Immature natural killer cell (primary cell): ENCODE measurements at regions not wholly inside any gene's neighbourhood (a gene's known extent, or its start where the extent isn't known, plus 50 kb on each side); places are given as distances from the start of the nearest gene placed in this dataset.
"Not testable (repeated sequence)": the region's sequence is repeated elsewhere in the genome, so short reads cannot be mapped to it uniquely, and the experiment has no call there.

Experiments used
- DNase-seq, 3 donors: peaks; one replicate each; pipeline ENCODE4 v3.0.0; 2022; ENCODE audit warnings: mixed read lengths in 1 of 3
- H3K27ac Mint-ChIP-seq, 6 donors: one replicate each; pipeline ENCODE4 v1.8.0; 2020; ENCODE audit warnings: mixed read lengths in 6 of 6, mild to moderate bottlenecking in 5 of 6, inconsistent platforms in 4 of 6, moderate library complexity in 3 of 6
- H3K27me3 Mint-ChIP-seq, 3 donors: one replicate each; pipeline ENCODE4 v1.8.0; 2020 to 2021; ENCODE audit warnings: low read depth in 3 of 3, mild to moderate bottlenecking in 3 of 3, mixed read lengths in 3 of 3, moderate library complexity in 3 of 3, inconsistent platforms in 1 of 3
- H3K36me3 Mint-ChIP-seq, 3 donors: one replicate each; pipeline ENCODE4 v1.8.0; 2020; ENCODE audit warnings: mixed read lengths in 3 of 3, inconsistent platforms in 2 of 3, mild to moderate bottlenecking in 2 of 3
- H3K4me1 Mint-ChIP-seq, 2 donors: one replicate each; pipeline ENCODE4 v1.8.0; 2020; ENCODE audit warnings: inconsistent platforms in 2 of 2, mild to moderate bottlenecking in 2 of 2, mixed read lengths in 2 of 2, moderate library complexity in 1 of 2
- H3K4me3 Mint-ChIP-seq, 5 donors: one replicate each; pipeline ENCODE4 v1.8.0; 2020; ENCODE audit warnings: mild to moderate bottlenecking in 5 of 5, mixed read lengths in 5 of 5, inconsistent platforms in 3 of 5, moderate library complexity in 3 of 5
- H3K9me3 Mint-ChIP-seq, 6 donors: one replicate each; pipeline ENCODE4 v1.8.0; 2020; ENCODE audit warnings: mild to moderate bottlenecking in 6 of 6, mixed read lengths in 6 of 6, inconsistent platforms in 4 of 6, moderate library complexity in 3 of 6

DNA sequence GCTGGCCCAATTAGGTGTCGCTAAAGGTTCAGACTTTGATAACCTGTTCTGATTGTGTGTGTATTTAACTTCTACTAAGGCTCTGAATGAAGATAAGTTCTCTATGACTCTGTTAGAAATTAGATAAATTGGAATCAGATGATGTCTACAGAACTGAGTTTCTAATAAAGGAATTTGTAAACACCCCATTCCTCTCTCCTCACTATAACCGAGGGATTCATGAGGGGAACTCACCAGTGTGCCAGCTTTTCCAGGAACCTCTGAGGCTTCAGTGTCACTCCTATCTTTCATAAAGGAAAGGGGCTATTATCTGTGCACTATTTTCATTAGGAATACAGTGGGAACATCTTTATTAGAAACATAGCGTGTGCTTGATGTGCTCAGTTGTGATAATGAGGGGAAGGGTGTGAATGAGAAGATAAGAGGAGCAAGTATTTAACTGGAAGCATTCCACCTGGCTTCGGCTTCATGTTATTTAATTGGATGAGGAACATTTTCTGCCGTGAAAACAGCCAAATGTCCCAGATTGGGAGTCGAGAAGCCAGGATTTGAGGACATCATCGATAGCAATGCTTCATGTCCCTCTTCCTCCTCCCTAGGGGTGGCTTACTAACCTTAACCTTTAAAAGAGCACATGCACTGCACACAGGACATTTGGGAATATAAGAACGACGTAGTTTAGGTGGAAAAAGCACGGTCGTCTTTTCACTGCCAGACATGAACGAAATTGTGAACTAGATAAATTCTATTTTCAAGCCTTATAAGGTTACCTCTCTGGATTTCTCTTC, 84.8 kb upstream of the TCF4 start:
- Mint-ChIP-seq H3K4me3 (no peak overlapping the region), H3K4me1 (no peaks in the 10 kb centered on the region), H3K36me3 (no peaks in the 10 kb centered on the region), H3K9me3 (peaks cover 0 to 17% (median 4%) of the 10 kb centered on the region in 6 donors), H3K27me3 (peaks cover 0 to 15% (median 3%) of the 10 kb centered on the region in 3 donors), H3K27ac (no peak overlapping the region)
- DNase-seq: no peak

- Mint-ChIP-seq H3K27me3 (peaks cover 0 to 3% (median 0%) of the 10 kb centered on the region in 3 donors), H3K4me1 (no peaks in the 10 kb centered on the region), H3K9me3 (peaks cover 0 to 15% (median 0%) of the 10 kb centered on the region in 6 donors), H3K4me3 (no peak overlapping the region), H3K36me3 (no peaks in the 10 kb centered on the region), H3K27ac (no peak overlapping the region)
- DNase-seq: no peak
These were observed 77.5 kb upstream of the TCF4 start for GRCh38 chr18:55665506-55665905.

DNA sequence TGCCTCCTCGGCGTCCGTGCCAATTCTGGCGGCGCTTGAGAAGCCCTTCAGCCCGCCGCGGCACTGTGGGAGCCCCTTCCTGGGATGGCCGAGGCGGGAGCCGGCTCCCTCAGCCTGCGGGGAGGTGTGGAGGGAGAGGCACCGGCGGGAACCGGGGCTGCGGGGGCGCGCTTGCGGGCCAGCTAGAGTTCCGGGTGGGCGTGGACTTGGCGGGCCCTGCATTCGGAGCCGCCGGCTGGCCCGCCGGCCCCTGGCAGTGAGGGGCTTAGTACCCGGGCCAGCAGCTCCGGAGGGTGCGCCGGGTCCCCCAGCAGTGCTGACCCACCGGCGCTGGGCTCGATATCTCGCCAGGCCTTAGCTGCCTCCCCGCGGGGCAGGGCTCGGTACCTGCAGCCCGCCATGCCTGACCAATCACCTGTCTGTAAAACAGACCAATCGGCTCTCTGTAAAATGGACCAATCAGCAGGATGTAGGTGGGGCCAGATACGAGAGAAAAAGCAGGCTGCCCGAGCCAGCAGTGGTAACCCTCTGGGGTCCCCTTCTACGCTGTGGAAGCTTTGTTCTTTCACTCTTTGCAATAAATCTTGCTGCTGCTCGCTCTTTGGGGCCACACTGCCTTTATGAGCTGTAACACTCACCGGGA, 76.9 kb upstream of the TCF4 start:
- not testable (repeated sequence) for H3K27ac Mint-ChIP-seq, H3K4me1 Mint-ChIP-seq, H3K36me3 Mint-ChIP-seq, H3K4me3 Mint-ChIP-seq, DNase-seq, H3K27me3 Mint-ChIP-seq
- peaks cover 0 to 15% (median 0%) of the 10 kb centered on the region in 6 donors for H3K9me3 Mint-ChIP-seq

DNA sequence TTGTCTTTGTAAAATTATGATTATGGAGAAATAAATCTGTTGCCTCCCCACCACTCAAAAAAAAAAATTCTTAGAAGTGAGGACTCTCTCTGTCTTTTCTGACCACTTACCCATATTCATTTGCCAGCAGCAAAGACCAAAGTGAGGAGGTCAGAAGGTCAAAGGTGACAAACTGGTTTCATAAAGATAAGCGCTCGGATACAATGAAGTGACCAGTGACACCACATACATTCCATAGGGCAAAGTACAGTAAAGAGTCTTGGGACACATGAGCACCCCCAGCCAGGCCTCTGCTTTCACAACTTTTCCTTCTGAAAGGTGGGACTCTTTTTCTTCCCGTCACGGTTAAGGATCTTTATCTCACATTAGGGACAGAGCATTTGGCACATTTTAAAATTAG, 75.9 kb upstream of the TCF4 start:
- H3K27me3 Mint-ChIP-seq: peaks cover 1 to 4% (median 2%) of the 10 kb centered on the region in 3 donors
- no peaks in the 10 kb centered on the region for H3K4me1 Mint-ChIP-seq
- H3K9me3 Mint-ChIP-seq: peaks cover 0 to 15% (median 0%) of the 10 kb centered on the region in 6 donors

DNA sequence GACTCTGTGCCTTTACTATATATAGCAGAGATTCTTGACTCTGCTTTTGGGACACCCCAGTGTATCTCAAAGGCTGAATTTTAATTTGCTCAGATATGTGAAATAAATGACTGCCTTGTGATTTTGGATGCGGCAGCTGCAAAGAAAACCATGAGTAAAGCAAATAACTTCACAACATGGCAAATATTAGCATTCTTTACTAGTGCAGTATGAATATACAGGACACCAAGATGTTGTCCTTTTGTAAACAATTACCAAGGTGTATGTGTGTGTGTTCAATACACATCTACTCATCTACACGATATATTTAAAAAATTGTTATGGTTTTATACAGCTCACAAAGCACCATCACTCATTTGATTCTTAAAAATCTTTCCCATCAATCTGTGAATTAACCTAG, 70.6 kb upstream of the TCF4 start:
- no peak for DNase-seq
- H3K4me1 Mint-ChIP-seq: no peaks in the 10 kb centered on the region
- H3K27me3 Mint-ChIP-seq: peaks cover 1 to 2% (median 2%) of the 10 kb centered on the region in 3 donors
- no peaks in the 10 kb centered on the region for H3K36me3 Mint-ChIP-seq
- H3K9me3 Mint-ChIP-seq: no peaks in the 10 kb centered on the region
- H3K27ac Mint-ChIP-seq: no peak overlapping the region
- H3K4me3 Mint-ChIP-seq: no peak overlapping the region

More for the DNA sequence above, 75.9 kb upstream of the TCF4 start:
- Mint-ChIP-seq H3K36me3 (no peaks in the 10 kb centered on the region), H3K27ac (no peak overlapping the region), H3K4me3 (no peak overlapping the region)
- DNase-seq: no peak

DNA sequence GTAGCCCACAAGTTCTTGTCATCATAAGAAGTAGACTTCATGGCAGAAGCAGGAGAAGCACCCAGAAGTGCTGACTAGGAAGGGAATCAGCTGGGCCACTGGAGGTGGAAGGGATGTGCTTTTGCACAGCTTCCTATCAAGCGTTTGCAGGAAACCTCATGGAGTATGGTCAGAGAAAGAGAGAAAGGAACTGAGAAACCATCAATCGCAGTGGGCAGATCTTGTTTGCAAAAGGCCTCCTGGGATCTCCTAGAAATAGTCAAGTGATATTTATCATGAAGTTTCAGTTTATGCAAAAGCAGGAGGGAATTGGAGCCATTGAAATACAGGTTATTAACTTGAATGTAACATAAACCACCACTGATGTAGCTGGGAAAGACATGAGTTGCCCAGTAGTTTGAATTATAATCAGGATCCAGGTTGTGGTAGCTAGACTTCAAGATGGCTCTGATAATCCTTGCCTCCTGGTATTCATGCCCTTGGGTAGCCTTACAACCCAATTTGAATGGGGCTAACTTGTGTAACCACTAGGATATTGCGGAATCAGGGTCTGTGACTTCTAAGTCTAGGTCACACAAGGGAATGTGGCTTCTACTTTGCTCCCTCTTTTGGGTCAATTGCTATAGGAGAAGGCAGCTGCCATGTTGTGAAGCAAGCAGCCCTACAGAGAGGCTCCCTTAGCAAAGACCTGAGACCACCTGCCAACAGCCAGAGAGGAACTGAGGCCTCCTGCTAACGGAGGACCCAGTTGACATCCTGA, 69.8 kb upstream of the TCF4 start:
- Mint-ChIP-seq H3K4me1 (no peaks in the 10 kb centered on the region), H3K9me3 (no peaks in the 10 kb centered on the region), H3K4me3 (no peak overlapping the region), H3K27ac (no peak overlapping the region), H3K27me3 (peaks cover 1 to 2% (median 2%) of the 10 kb centered on the region in 3 donors), H3K36me3 (no peaks in the 10 kb centered on the region)
- no peak for DNase-seq

DNA sequence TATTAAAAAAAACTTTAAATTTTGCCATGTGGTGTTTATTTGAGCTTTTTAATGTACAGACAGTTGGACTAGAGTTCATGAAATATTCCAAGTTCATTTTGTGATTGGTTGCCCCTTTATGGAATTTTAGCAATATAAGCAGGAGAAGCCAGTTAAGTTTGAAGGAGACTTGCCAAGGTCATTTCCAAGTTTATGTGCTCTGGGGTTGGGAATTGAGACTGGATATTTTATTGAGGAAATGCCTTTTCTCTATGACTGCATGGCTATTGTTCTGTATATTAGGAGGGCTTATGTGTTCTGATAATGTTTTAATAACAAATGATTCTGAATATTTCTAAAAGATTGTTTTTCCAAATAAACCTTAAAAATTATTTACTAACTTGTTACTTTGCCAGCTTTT, 67.0 kb upstream of the TCF4 start:
- no peaks in the 10 kb centered on the region for H3K4me1 Mint-ChIP-seq
- H3K27me3 Mint-ChIP-seq: peaks cover 0 to 2% (median 2%) of the 10 kb centered on the region in 3 donors
- no peak overlapping the region for H3K4me3 Mint-ChIP-seq
- no peak overlapping the region for H3K27ac Mint-ChIP-seq
- no peaks in the 10 kb centered on the region for H3K9me3 Mint-ChIP-seq
- H3K36me3 Mint-ChIP-seq: no peaks in the 10 kb centered on the region
- no peak for DNase-seq

DNA sequence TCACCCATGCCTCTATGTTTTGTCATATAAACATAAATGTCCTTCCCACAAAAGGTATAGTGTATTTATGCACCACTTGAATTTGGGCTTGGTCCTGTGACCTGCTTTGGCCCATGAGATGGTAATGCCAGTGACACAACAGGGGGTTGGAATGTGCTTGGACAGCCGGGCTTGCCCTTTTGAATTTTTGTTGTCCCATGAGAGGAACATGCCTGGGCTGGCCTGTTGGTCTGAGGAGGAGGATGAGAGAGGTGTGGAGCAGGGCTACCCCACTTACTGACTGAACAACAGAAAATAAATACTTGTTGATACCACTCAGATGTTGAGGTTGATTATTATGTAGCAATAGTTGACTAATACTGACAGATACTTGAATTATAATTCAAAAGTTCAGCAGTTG, 63.2 kb upstream of the TCF4 start:
- Mint-ChIP-seq H3K36me3 (no peaks in the 10 kb centered on the region), H3K9me3 (peaks cover 0 to 4% (median 0%) of the 10 kb centered on the region in 6 donors), H3K4me3 (no peak overlapping the region), H3K27ac (no peak overlapping the region), H3K27me3 (no peaks in the 10 kb centered on the region), H3K4me1 (no peaks in the 10 kb centered on the region)
- DNase-seq: no peak

DNA sequence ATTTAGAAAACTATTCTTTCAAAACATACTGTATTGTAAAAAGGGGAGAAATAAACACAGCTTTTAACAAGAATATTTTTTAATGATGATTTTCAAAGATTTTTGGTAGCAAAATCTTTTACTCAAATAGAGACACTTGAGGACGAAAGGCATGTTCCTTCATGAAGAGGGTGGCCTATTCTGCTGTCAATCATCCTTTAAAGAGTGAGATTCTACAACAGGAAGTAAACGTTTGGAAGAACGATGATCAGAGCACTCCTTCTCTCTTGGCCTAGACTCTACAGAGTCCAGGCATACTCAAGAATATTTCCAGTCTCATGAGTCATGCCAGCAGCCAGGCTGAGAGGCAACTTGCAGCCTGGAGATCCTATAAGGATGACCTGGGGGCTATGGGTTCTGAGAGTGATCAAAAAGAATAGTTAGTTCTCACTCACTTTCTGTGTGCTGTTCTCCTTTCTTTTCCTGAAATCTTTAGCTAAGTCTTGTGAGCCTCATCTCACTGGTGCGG, 62.4 kb upstream of the TCF4 start:
- H3K36me3 Mint-ChIP-seq: no peaks in the 10 kb centered on the region
- no peak overlapping the region for H3K27ac Mint-ChIP-seq
- no peak for DNase-seq
- H3K9me3 Mint-ChIP-seq: peaks cover 0 to 4% (median 0%) of the 10 kb centered on the region in 6 donors
- no peaks in the 10 kb centered on the region for H3K4me1 Mint-ChIP-seq
- H3K4me3 Mint-ChIP-seq: no peak overlapping the region
- H3K27me3 Mint-ChIP-seq: no peaks in the 10 kb centered on the region

DNA sequence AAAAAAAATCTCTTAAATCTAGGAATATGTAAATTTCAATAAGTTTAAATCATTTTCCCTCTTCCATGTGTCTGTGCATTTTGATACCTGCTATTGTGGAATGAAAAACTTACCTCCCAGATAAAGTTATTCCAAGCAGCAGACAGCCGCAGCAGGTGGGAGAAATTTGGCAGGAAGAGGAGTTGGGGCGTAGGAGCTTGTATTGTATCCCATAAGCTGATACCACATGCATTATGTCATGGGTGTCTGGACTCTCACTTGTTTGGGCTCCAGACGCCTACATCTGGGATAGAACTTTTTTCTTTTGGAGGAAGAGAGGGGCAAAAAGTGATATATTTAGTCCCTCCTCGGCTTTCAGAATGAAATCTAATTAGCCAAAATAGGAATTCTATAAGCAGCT, 59.3 kb upstream of the TCF4 start:
- H3K27ac Mint-ChIP-seq: no peak overlapping the region
- no peaks in the 10 kb centered on the region for H3K36me3 Mint-ChIP-seq
- H3K4me3 Mint-ChIP-seq: no peak overlapping the region
- H3K9me3 Mint-ChIP-seq: peaks cover 0 to 4% (median 0%) of the 10 kb centered on the region in 6 donors
- DNase-seq: no peak
- H3K27me3 Mint-ChIP-seq: peaks cover 0 to 2% (median 0%) of the 10 kb centered on the region in 3 donors
- no peaks in the 10 kb centered on the region for H3K4me1 Mint-ChIP-seq

DNA sequence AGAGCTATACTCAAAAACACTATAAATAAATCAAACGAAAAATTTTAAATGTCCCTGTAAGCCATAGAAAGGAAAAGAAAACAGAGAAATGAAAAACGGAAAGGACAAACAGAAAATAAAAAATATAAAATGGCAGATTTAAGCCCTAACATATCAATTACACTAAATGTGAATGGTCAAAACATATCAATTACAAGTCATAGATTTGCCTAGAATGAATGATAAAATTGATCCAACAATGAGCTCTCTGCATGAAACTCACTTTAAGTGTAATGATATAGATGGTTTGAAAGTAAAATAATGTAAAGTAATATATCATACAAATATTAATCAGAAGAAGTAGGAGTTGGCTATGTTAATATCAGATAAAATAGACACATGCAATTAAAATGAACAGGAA, 54.2 kb upstream of the TCF4 start:
- H3K27me3 Mint-ChIP-seq: peaks cover 0 to 5% (median 0%) of the 10 kb centered on the region in 3 donors
- no peak for DNase-seq
- no peak overlapping the region for H3K4me3 Mint-ChIP-seq
- H3K36me3 Mint-ChIP-seq: peaks cover 0 to 3% (median 0%) of the 10 kb centered on the region in 3 donors
- H3K27ac Mint-ChIP-seq: no peak overlapping the region
- no peaks in the 10 kb centered on the region for H3K4me1 Mint-ChIP-seq
- H3K9me3 Mint-ChIP-seq: peaks cover 0 to 11% (median 2%) of the 10 kb centered on the region in 6 donors

- peaks cover 0 to 5% (median 0%) of the 10 kb centered on the region in 3 donors for H3K27me3 Mint-ChIP-seq
- no peak overlapping the region for H3K4me3 Mint-ChIP-seq
- peaks cover 0 to 11% (median 2%) of the 10 kb centered on the region in 6 donors for H3K9me3 Mint-ChIP-seq
- DNase-seq: no peak
- peaks cover 0 to 3% (median 0%) of the 10 kb centered on the region in 3 donors for H3K36me3 Mint-ChIP-seq
- no peaks in the 10 kb centered on the region for H3K4me1 Mint-ChIP-seq
- no peak overlapping the region for H3K27ac Mint-ChIP-seq
These were observed 53.5 kb upstream of the TCF4 start for GRCh38 chr18:55641486-55641885.
